ENCODE measurements at regions not wholly inside any gene's neighbourhood (a gene's known extent, or its start where the extent isn't known, plus 50 kb on each side); places are given as distances from the start of the nearest gene placed in this dataset.

- no peak for DNase-seq (ENCODE audit: low read depth)
Observed at GRCh38 chr1:4600615-4601460, 53.6 kb upstream of the AJAP1 start.

- no peak for DNase-seq (ENCODE audit: low read depth)
Observed at GRCh38 chr1:4601941-4602340, 52.5 kb upstream of the AJAP1 start.

GRCh38 chr1:4602462-4603294 is 51.7 kb upstream of the AJAP1 start:
- no peak for DNase-seq (ENCODE audit: low read depth)

GRCh38 chr1:4603295-4604110 is 50.9 kb upstream of the AJAP1 start:
- no peak for DNase-seq (ENCODE audit: low read depth)

Data from myocyte (in vitro differentiated cells).